Esophagus muscularis mucosa (tissue), 4 donors: ENCODE measurements at regions not wholly inside any gene's neighbourhood (a gene's known extent, or its start where the extent isn't known, plus 50 kb on each side); places are given as distances from the start of the nearest gene placed in this dataset.

ENCODE experiments used
- DNase-seq: peaks from one replicate; pipeline ENCODE4 v3.0.0-alpha.2; 2017; ENCODE audit errors: extremely low spot score
- H3K27ac ChIP-seq, 4 donors: fragments of 200-600 bp; sonication (generic); replicated peaks in 1 of 4; 1 replicate in 3 of 4; 2 replicates in 1 of 4; pipeline ENCODE4 v1.5.1; 2016 to 2019; ENCODE audit warnings: mild to moderate bottlenecking in 1 of 4
- H3K27me3 ChIP-seq, 4 donors: fragments of 200-600 bp; sonication (generic); one replicate each; pipeline versions ENCODE4 v1.5.1 to v1.6.0; 2016 to 2019
- H3K36me3 ChIP-seq, 4 donors: fragments of 200-600 bp; sonication (generic); one replicate each; pipeline ENCODE4 v1.5.1; 2016 to 2019
- H3K4me1 ChIP-seq, 4 donors: fragments of 200-600 bp; sonication (generic); one replicate each; pipeline ENCODE4 v1.5.1; 2016 to 2019
- H3K4me3 ChIP-seq, 4 donors: fragments of 200-600 bp; sonication (generic); 1 replicate in 2 of 4; 2 replicates in 2 of 4; pipeline ENCODE4 v1.5.1; 2016 to 2019; ENCODE audit warnings: mild to moderate bottlenecking in 4 of 4, moderate library complexity in 1 of 4
- H3K9me3 ChIP-seq, 4 donors: fragments of 200-600 bp; sonication (generic); 1 replicate in 3 of 4; 2 replicates in 1 of 4; pipeline ENCODE4 v1.5.1; 2016 to 2019
- CTCF ChIP-seq, 3 experiments: fragments of 200-600 bp in 2 of 3; fragments of 450-650 bp in 1 of 3; sonication (generic) in 2 of 3; IDR thresholded peaks; one replicate each; pipeline ENCODE4 v1.5.1; 2017 to 2019; ENCODE audit warnings: antibody characterized with exemption in 3 of 3, mild to moderate bottlenecking in 2 of 3, moderate library complexity in 1 of 3
- EP300 ChIP-seq: sonication (generic); formaldehyde crosslinking; IDR thresholded peaks from one replicate; pipeline ENCODE4 v1.6.1; 2017; ENCODE audit warnings: antibody characterized with exemption
- POLR2A ChIP-seq: fragments of 450-650 bp; IDR thresholded peaks from one replicate; pipeline ENCODE4 v1.6.1; 2017; ENCODE audit warnings: antibody characterized with exemption, moderate library complexity, mild to moderate bottlenecking, low read depth
- POLR2AphosphoS5 ChIP-seq, 2 donors: sonication (generic); formaldehyde crosslinking; IDR thresholded peaks; one replicate each; pipeline ENCODE4 v1.6.1; 2017; ENCODE audit warnings: antibody characterized with exemption in 2 of 2
- WGBS: methylation state at CpG from one replicate; pipeline ENCODE4 v1.1.5; 2018; 5-methylcytosine and 5-hydroxymethylcytosine counted together
- intact Hi-C: fragments of 100-400 bp; cut with DNase I; formaldehyde crosslinking; loops from one replicate; pipeline ENCODE4 v1.15.1; 2023

- Histone ChIP-seq H3K9me3 (peaks cover 0 to 18% (median 15%) of the 10 kb centered on the region in 4 donors), H3K27ac (no peak overlapping the region), H3K27me3 (no peaks in the 10 kb centered on the region), H3K36me3 (no peaks in the 10 kb centered on the region), H3K4me1 (no peaks in the 10 kb centered on the region), H3K4me3 (no peak overlapping the region)
- no peak for TF ChIP-seq POLR2A
- no peak for TF ChIP-seq CTCF (IDR thresholded peaks at IDR 0.05)
- no peak for TF ChIP-seq EP300
- TF ChIP-seq POLR2AphosphoS5 (IDR thresholded peaks at IDR 0.05): no peak
- DNase-seq: no peak
- 69% methylated on average over 2 of the region's 2 CpGs for WGBS
- intact Hi-C loops: no loop called here
Measured at GRCh38 chr3:34439796-34440195, 641.4 kb downstream of the PDCD6IP start.

GRCh38 chr3:34444137-34444536 lies 645.7 kb downstream of the PDCD6IP start:
- peaks cover 0 to 21% (median 15%) of the 10 kb centered on the region in 4 donors for H3K9me3 ChIP-seq
- intact Hi-C loops: no loop called here
- no peak overlapping the region for H3K4me3 ChIP-seq
- H3K36me3 ChIP-seq: no peaks in the 10 kb centered on the region
- H3K4me1 ChIP-seq: no peaks in the 10 kb centered on the region
- TF ChIP-seq CTCF (IDR thresholded peaks at IDR 0.05): no peak
- no peak for TF ChIP-seq POLR2AphosphoS5 (IDR thresholded peaks at IDR 0.05)
- no peak for TF ChIP-seq EP300
- TF ChIP-seq POLR2A: no peak
- DNase-seq: no peak
- no peaks in the 10 kb centered on the region for H3K27me3 ChIP-seq
- no peak overlapping the region for H3K27ac ChIP-seq

- intact Hi-C loops: no loop called here
- H3K36me3 ChIP-seq: no peaks in the 10 kb centered on the region
- H3K9me3 ChIP-seq: peaks cover 0 to 8% (median 1%) of the 10 kb centered on the region in 4 donors
- no peaks in the 10 kb centered on the region for H3K27me3 ChIP-seq
- no peak overlapping the region for H3K27ac ChIP-seq
- H3K4me3 ChIP-seq: no peak overlapping the region
- H3K4me1 ChIP-seq: no peaks in the 10 kb centered on the region
- DNase-seq: no peak
- TF ChIP-seq CTCF (IDR thresholded peaks at IDR 0.05) (no peak), POLR2AphosphoS5 (IDR thresholded peaks at IDR 0.05) (no peak), EP300 (no peak), POLR2A (no peak)
- WGBS: 71% methylated on average over 3 of the region's 3 CpGs
Measured at GRCh38 chr3:34449305-34449704, 650.9 kb downstream of the PDCD6IP start.

GRCh38 chr3:34463414-34463813 lies 665.0 kb downstream of the PDCD6IP start:
- Histone ChIP-seq H3K27me3 (no peaks in the 10 kb centered on the region), H3K4me1 (no peaks in the 10 kb centered on the region), H3K4me3 (no peak overlapping the region), H3K36me3 (no peaks in the 10 kb centered on the region), H3K27ac (no peak overlapping the region), H3K9me3 (peaks cover 4 to 22% (median 12%) of the 10 kb centered on the region in 4 donors)
- intact Hi-C loops: no loop called here
- DNase-seq: no peak
- WGBS: 68% methylated on average over 1 of the region's 1 CpG
- TF ChIP-seq CTCF (IDR thresholded peaks at IDR 0.05): no peak

GRCh38 chr3:34464646-34465045 lies 666.2 kb downstream of the PDCD6IP start:
- no peak for DNase-seq
- H3K9me3 ChIP-seq: peaks cover 0 to 11% (median 6%) of the 10 kb centered on the region in 4 donors
- no peak overlapping the region for H3K4me3 ChIP-seq
- intact Hi-C loops: no loop called here
- no peaks in the 10 kb centered on the region for H3K36me3 ChIP-seq
- H3K4me1 ChIP-seq: no peaks in the 10 kb centered on the region
- no peaks in the 10 kb centered on the region for H3K27me3 ChIP-seq
- no peak for TF ChIP-seq POLR2AphosphoS5 (IDR thresholded peaks at IDR 0.05)
- TF ChIP-seq CTCF (IDR thresholded peaks at IDR 0.05): no peak
- TF ChIP-seq POLR2A: no peak
- no peak for TF ChIP-seq EP300
- no peak overlapping the region for H3K27ac ChIP-seq
- 84% methylated on average over 4 of the region's 4 CpGs for WGBS
